AG04450 (cell line): ENCODE measurements at regions not wholly inside any gene's neighbourhood (a gene's known extent, or its start where the extent isn't known, plus 50 kb on each side); places are given as distances from the start of the nearest gene placed in this dataset.

Source experiments
- CTCF ChIA-PET: fragments of 300-600, 350-600 bp; formaldehyde crosslinking; extraction: SDS; loops from one replicate; lab custom pipeline; 2022; ENCODE audit warnings: antibody characterized with exemption, inconsistent platforms; lab: Charles Lee
- POLR2A ChIA-PET: fragments of 350-600 bp; formaldehyde crosslinking; extraction: SDS; loops from one replicate; lab custom pipeline; 2021; ENCODE audit warnings: antibody characterized with exemption, inconsistent platforms; lab: Yijun Ruan, JAX
- DNase-seq: peaks from one replicate; pipeline ENCODE4 v3.0.0-alpha.2; 2011; ENCODE audit warnings: low read depth, low spot score
- H3K27ac ChIP-seq: one replicate; pipeline ENCODE4 v1.5.1; 2012; ENCODE audit warnings: low read depth, low read length, control low read depth
- H3K27me3 ChIP-seq: one replicate; pipeline ENCODE4 v1.6.0; 2012; ENCODE audit warnings: low read length; ENCODE audit not compliant: control insufficient read depth, insufficient read depth
- H3K4me3 ChIP-seq: 2 replicates; pipeline ENCODE4 v1.5.1; 2011; ENCODE audit warnings: mild to moderate bottlenecking, low read depth, low read length, control low read depth
- H3K9me3 ChIP-seq: 2 replicates; pipeline ENCODE4 v1.5.1; 2012; ENCODE audit warnings: low read length; ENCODE audit not compliant: control insufficient read depth, insufficient read depth
- TF ChIP-seq, protein P1 (sequence below): IDR thresholded peaks from 2 replicates; pipeline ENCODE4 v1.5.1; 2011; ENCODE audit warnings: low read depth, low read length, control low read depth, inconsistent platforms

DNA sequence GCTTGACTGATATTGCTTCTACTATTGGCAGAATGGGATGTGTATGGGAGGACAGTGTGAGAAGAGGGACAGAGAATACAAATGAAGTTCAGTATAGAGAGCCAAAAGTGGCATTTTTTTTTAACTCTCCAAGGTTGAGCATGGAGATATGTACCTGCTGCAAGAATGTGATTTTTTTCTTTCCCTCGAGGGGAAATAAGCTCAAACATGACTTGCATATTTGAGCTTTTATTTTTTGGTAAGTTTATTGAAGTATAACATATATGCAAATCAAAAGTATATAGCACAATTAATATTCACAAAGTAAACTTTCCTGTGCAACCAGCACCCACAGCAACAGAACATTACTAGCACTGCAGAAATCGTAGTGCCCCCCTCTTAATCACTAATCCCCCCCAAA lies 285.7 kb upstream of the ADRA1B start:
- TF ChIP-seq, protein P1, sequence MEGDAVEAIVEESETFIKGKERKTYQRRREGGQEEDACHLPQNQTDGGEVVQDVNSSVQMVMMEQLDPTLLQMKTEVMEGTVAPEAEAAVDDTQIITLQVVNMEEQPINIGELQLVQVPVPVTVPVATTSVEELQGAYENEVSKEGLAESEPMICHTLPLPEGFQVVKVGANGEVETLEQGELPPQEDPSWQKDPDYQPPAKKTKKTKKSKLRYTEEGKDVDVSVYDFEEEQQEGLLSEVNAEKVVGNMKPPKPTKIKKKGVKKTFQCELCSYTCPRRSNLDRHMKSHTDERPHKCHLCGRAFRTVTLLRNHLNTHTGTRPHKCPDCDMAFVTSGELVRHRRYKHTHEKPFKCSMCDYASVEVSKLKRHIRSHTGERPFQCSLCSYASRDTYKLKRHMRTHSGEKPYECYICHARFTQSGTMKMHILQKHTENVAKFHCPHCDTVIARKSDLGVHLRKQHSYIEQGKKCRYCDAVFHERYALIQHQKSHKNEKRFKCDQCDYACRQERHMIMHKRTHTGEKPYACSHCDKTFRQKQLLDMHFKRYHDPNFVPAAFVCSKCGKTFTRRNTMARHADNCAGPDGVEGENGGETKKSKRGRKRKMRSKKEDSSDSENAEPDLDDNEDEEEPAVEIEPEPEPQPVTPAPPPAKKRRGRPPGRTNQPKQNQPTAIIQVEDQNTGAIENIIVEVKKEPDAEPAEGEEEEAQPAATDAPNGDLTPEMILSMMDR = no peak
- Histone ChIP-seq H3K9me3 (no peaks in the 10 kb centered on the region), H3K27ac (no peak overlapping the region), H3K4me3 (no peak overlapping the region), H3K27me3 (peaks cover 7% of the 10 kb centered on the region)
- ChIA-PET POLR2A (no interaction called here), CTCF (no interaction called here)
- no peak for DNase-seq

DNA sequence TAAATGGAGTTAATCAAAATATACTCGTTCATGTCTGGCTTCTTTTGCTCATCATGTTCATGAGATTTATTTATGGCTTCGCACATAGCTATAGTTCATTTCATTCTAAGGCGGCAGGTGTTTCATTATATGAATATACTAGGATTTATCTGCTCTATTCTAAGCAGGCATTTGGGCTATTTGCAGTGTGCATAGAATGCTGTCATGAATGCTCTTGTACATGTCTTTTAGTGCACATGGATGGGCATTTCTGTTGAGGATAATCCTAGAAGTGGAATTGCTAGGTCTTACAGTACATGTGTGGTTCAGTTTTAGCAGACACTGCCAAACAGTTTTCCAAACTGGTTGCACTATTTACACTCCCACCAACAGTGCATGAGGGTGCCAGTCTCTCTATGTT lies 285.3 kb upstream of the ADRA1B start:
- no peak for DNase-seq

DNA sequence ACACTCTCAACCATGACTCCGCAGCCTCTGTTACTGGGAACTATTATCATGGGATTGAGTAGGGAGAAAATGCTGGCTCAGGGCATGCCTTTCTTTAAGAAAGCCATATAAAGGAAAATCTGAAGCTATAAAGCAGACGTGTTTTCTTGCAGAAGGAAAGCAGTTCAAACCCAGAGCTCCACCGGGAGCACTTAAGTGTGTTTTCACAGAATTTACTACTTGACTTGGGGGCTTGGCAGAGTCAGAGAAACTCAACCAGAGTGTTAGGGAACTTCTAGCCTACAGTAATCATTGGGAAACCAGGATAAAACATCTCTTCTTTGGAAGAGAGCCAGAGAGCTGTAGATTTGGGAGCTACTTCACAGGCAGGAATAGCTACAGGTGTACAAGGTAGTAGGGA lies 283.4 kb upstream of the ADRA1B start:
- H3K27me3 ChIP-seq = peaks cover 7% of the 10 kb centered on the region
- no peak overlapping the region for H3K27ac ChIP-seq
- no peak for DNase-seq
- no peaks in the 10 kb centered on the region for H3K9me3 ChIP-seq
- TF ChIP-seq, protein P1 = no peak
- CTCF ChIA-PET = no interaction called here
- H3K4me3 ChIP-seq = no peak overlapping the region
- POLR2A ChIA-PET = interaction anchor here (0.6 kb wide), 1 partner anchor 117 kb away, joined by 5 read pairs; no protein-coding TSS in a partner anchor

More for the DNA sequence above, 285.3 kb upstream of the ADRA1B start:
- Histone ChIP-seq H3K4me3 (no peak overlapping the region), H3K27ac (no peak overlapping the region), H3K27me3 (peaks cover 7% of the 10 kb centered on the region), H3K9me3 (no peaks in the 10 kb centered on the region)
- ChIA-PET POLR2A (no interaction called here), CTCF (no interaction called here)
- TF ChIP-seq, protein P1 = no peak

DNA sequence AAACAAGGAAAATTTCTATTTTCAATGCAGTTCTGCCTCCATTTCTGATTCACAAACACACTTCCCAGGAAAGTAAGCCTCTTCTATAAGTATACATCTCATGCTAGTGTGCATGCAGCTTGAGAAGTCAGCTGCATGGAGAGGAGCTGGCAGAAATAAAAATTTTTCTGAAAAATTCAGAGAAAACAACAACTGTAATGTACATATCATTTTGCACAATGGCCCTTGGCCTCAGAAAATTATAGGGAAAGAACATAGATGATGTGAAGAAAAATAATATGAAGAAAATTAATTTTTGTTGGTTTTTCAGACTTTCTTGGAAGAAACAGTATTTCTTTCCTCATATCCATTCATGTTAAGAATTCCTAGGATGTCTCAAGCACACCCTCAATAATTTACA lies 277.8 kb upstream of the ADRA1B start:
- CTCF ChIA-PET = no interaction called here
- POLR2A ChIA-PET = no interaction called here
- Histone ChIP-seq H3K4me3 (no peak overlapping the region), H3K27me3 (peaks cover 5% of the 10 kb centered on the region), H3K27ac (no peak overlapping the region), H3K9me3 (no peaks in the 10 kb centered on the region; the same call in 1 of the 2 replicates)
- DNase-seq = no peak
- TF ChIP-seq, protein P1 = no peak

DNA sequence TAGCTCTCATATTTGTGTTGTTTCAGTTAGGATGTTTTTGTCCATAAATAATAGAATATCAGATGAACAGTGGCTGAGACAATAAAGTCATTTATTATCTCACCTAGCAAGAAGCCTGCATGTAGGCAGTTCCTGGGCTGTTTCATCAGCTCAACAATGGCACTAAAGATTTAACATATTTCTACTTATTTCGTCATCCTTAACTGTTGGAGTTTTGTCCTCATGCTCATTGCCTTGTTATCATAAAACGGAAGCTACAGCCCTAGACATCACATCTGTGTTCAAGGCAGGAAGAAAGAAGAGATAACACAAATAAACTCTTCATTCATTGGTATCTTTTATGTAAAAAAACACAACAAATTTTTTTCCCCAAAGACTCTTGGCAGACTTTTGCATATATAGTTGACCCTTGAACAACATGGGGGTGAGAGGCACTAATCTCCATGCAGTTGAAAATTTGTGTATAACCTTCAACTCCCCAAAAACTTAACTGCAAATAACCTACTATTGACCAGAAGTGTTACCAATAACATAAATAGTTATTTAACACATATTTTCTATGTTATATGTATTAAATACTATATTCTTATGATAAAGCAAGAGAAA lies 277.2 kb upstream of the ADRA1B start:
- POLR2A ChIA-PET = no interaction called here
- H3K9me3 ChIP-seq = no peaks in the 10 kb centered on the region; the same call in 1 of the 2 replicates
- TF ChIP-seq, protein P1 = no peak
- no peak for DNase-seq
- no peak overlapping the region for H3K27ac ChIP-seq
- CTCF ChIA-PET = no interaction called here
- no peak overlapping the region for H3K4me3 ChIP-seq
- H3K27me3 ChIP-seq = peaks cover 5% of the 10 kb centered on the region
